ENCODE measurements at regions not wholly inside any gene's neighbourhood (a gene's known extent, or its start where the extent isn't known, plus 50 kb on each side); places are given as distances from the start of the nearest gene placed in this dataset.

DNA sequence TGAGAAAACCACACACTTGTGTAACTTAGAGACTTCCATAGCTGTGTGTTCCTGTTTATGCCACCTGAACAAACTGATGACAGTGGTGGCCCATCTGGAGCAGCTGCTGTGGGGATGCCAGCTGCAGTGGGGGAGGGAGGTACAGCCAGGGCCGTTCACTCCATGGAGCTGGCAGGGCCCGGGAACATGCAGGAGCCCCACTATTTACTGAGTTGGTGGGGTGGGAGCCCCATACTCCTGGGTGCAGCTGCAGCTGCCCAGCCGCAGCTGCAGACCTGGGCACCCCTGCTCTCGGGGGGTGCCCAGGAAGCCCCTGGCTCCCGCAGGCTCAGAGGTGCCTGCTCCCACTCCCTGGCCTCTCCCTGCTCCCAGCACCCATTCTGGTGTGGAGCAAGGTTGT, 398.6 kb upstream of the RASGEF1B start:
- TF ChIP-seq, protein P1, sequence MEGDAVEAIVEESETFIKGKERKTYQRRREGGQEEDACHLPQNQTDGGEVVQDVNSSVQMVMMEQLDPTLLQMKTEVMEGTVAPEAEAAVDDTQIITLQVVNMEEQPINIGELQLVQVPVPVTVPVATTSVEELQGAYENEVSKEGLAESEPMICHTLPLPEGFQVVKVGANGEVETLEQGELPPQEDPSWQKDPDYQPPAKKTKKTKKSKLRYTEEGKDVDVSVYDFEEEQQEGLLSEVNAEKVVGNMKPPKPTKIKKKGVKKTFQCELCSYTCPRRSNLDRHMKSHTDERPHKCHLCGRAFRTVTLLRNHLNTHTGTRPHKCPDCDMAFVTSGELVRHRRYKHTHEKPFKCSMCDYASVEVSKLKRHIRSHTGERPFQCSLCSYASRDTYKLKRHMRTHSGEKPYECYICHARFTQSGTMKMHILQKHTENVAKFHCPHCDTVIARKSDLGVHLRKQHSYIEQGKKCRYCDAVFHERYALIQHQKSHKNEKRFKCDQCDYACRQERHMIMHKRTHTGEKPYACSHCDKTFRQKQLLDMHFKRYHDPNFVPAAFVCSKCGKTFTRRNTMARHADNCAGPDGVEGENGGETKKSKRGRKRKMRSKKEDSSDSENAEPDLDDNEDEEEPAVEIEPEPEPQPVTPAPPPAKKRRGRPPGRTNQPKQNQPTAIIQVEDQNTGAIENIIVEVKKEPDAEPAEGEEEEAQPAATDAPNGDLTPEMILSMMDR (IDR thresholded peaks at IDR 0.05) = no peak
- no peak for TF ChIP-seq POLR2A (IDR thresholded peaks at IDR 0.05)
